GM18861 (cell line): ENCODE measurements at regions not wholly inside any gene's neighbourhood (a gene's known extent, or its start where the extent isn't known, plus 50 kb on each side); places are given as distances from the start of the nearest gene placed in this dataset.

Experiments
- ATAC-seq: cut with Tn5 transposase; IDR thresholded peaks from one replicate; pipeline ENCODE4 v1.9.1; 2021; ENCODE audit not compliant: unreplicated experiment

DNA sequence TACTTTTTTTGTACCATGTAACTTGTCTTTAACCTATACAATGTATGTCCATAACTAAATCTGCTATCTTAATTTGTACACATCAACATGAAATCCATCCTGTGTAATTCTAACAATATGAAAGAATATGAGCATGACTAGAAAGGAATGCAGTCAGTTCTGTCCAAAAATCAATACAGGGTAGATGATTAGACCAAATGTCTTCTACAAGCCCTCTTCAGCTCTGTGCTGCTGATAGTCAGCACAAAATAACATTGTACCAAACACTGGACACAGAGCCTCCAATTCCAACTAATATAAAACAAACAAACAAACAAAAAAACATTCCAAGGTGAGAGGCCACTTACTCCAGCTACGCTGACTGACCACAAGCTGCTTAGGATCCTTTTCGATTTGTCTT, 301.4 kb upstream of the IRAK1BP1 start:
- no peak for ATAC-seq

- ATAC-seq = no peak
Measured at GRCh38 chr6:78570044-78570443, 297.3 kb upstream of the IRAK1BP1 start.

DNA sequence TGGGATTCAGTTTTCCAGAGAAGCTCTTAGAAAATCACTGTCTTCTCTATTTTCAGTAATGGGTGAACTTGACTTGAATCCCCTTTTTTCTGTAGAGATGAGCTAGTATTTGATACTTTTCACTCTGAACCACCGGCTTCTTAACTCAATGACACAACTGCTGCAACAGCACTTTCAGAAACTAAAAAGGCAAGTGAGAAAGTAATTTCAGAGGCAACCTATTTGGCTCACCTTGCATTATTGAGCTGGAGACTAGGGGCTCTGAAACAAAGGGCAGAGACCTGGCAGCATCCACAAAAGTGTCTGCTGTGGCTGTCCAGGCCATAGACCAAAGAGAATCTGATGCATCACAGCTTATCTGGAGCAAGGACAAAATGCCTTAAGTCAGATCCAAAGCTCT, 289.8 kb upstream of the IRAK1BP1 start:
- no peak for ATAC-seq

DNA sequence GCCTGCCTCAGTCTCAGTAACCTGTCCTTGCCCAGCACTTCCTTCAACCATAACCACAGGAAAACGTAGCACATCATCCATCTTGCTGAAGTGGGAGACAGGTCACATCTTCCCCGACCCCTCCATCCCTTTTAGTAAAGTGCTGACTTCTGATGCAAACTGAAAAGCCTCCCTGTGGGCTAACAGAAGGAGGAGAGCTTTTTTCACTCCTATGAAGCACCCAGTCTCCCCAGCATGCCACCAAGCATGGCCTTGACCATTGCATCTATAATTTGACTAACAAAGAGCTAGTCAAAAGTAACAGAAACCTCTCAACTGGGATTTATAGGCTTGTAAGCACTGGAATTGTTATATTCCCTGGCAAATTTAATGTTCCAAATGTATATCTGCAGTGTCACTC, 288.9 kb upstream of the IRAK1BP1 start:
- no peak for ATAC-seq

DNA sequence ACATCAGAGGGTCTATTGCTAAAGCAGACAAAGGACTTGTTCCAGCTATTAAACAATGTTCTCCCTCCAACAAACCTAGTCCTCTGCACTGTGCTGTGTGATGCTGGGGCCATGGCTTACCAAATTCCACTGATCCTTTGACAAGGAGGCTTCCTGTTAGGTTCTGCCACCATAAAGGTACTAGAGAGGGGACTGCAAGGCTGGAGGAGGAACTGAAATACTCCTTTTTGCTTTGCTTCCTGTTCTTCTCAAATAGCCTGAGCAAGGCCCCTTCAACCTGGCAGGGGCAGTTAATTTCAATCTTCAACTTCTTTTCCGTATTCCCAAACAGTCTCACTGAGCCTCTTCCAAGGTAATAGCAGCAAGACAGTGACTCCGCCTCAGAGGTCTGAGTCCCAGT, 286.4 kb upstream of the IRAK1BP1 start:
- ATAC-seq = no peak

DNA sequence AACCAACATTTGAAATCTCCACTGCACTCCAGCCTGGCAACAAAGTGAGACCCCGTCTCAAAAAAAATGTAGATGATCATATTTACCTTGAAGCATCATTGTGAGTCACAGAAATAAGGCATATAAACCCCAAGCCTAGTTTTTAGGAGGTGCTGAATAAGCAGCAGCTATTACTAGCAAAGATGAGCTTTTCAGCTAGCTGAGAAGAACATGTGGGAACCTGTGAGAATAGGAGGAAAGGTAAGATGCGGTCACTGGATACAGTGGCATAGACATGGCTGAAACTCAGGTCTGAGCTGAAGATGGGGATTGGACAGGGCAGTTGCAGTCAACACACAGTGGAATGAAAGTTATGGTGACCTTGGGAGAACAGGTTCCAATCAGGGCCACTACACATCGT, 284.3 kb upstream of the IRAK1BP1 start:
- no peak for ATAC-seq

DNA sequence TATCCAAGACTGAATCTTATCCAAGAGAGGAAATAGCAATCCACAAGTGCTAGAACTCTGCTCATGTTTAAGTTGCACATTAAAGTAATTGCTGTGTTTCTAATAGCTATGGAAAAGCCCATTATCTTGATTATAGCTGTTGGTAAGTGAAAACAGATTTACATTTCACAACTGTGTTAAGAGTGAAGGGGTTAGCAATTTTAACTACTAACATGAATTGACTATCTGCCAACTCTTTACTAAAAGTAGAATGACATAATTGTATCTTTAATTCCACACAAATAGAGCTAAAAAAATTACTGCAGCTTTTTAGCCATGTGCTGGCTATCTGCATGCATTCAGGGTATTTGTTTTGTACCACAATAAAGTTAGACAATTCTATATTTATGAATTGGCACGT, 277.9 kb upstream of the IRAK1BP1 start:
- no peak for ATAC-seq

- no peak for ATAC-seq
Measured at GRCh38 chr6:78593898-78594667, 273.3 kb upstream of the IRAK1BP1 start.

DNA sequence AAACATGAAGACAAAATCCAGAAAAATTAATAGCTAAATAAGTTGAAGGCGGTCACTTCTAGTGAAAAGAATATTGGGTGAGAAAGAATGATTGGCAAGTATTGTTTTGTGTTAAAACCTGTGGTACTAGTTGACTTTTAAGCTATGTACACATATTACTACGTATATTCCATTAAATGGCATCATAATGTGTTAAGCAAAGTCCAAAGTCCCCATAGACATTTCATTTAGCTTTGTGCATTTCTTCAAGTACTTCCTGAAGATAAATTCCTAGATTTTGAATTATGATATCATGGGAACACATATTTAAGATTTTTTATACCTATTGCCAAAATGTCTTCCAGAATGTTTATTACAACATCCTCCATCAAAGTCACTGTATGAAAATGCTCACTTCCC, 272.7 kb upstream of the IRAK1BP1 start:
- no peak for ATAC-seq

DNA sequence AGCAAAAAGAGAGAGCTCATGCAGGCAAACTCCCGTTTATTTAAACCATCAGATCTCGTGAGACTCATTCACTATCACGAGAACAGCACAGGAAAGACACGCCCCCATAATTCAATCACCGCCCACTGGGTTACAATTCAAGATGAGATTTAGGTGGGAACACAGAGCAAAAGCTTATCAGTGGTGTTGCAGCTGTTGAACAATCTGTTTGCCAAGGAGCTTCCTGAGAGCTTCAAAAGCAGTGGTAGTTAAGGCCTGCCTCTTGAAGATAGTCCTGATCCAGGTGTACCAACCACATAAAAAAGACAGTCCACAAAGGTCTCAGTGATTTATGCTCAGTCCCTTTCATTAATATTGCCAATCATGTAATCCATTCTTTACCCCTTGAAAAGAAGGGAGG, 269.4 kb upstream of the IRAK1BP1 start:
- ATAC-seq = no peak

GRCh38 chr6:78598966-78599365, 268.4 kb upstream of the IRAK1BP1 start:
- ATAC-seq = no peak

- ATAC-seq = no peak
Measured at GRCh38 chr6:78599526-78599925, 267.8 kb upstream of the IRAK1BP1 start.

- no peak for ATAC-seq
Measured at GRCh38 chr6:78605909-78606446, 261.4 kb upstream of the IRAK1BP1 start.

GRCh38 chr6:78607189-78607588, 260.2 kb upstream of the IRAK1BP1 start:
- ATAC-seq = no peak

DNA sequence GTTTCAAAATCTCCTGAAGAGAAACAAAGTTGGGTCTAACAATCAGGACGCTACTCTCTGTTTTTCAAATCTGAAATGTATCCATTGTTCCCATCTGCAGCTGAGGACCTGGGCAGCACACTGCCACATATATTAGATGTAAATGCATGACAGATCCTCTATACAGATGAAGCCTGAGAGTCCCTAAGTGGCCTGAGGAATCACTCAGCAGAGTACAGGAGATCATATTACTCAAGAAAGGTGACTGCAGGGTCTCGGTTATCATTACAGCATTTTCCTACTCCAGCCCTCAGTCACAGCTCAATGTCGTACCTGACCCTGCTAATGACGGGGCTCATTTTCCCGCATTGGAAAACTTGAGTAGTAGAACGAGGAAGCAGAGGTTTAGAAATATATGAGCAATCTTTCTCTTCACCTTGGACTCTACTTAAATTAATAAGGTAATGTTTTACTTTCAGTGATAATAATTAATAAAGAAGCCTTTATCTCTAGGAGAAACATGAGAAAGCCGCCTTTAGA, 256.2 kb upstream of the IRAK1BP1 start:
- no peak for ATAC-seq

- ATAC-seq = no peak
Measured at GRCh38 chr6:78611886-78612480, 255.4 kb upstream of the IRAK1BP1 start.

- ATAC-seq = peak; percentile 38
Measured at GRCh38 chr6:78614961-78615360, 252.4 kb upstream of the IRAK1BP1 start.

DNA sequence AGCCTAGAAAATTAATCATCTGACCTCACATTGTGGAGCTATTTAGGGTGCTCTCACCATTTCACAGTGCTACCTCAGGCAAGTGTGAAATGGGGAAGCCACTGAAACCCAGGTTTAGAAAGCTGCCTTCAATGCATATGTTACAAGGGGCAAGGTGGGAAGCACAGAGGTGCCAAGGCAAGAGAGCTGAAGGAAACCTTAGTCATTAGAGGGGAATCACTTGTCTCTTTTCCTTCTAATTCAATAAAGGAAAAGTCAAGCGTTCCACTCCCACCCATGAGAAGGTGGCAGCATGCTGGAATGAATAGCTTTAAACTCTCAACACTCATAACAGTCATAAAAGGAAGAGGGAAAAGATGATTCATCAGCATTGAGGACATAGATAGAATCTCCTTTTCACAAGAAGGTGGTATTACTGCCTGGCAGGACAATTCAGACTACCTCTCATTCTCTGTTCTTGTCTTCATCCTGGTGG, 251.9 kb upstream of the IRAK1BP1 start:
- ATAC-seq = peak; percentile 50

DNA sequence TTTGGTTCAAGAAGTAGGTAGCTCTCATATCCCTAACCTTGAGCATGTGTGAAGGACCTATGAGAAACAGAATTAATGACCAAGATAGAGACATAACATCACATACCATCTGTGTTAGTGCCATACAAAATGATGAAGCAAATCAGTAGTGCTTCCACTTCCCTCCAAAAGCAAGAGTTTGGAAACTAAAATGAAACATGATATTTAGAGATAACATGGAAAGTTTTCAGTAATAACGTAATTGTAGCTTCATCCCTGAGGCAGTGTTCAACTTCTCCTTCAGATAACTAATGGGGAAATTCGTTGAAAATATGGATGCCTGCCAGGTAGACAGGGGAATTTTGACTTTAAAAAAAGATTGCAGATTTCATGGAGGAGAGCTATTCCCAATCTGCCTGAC, 248.4 kb upstream of the IRAK1BP1 start:
- no peak for ATAC-seq

DNA sequence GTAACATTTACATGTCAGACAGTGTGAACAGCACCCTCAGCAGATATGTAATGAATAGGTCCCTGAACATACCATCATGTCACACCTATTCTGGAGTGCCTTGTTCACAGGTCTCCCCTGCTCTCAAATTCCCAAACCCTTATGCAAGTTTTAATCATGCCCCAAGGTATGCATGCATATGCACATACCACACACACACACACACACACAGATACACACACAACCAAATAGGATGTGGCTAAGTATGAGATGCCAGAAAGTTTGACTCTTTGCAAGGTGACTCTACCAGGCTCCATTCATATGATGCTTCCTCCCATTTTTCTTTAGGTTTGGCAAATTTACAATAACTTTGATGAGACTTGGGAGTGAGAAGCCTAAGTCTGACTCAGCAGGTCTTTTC, 243.8 kb upstream of the IRAK1BP1 start:
- ATAC-seq = no peak

DNA sequence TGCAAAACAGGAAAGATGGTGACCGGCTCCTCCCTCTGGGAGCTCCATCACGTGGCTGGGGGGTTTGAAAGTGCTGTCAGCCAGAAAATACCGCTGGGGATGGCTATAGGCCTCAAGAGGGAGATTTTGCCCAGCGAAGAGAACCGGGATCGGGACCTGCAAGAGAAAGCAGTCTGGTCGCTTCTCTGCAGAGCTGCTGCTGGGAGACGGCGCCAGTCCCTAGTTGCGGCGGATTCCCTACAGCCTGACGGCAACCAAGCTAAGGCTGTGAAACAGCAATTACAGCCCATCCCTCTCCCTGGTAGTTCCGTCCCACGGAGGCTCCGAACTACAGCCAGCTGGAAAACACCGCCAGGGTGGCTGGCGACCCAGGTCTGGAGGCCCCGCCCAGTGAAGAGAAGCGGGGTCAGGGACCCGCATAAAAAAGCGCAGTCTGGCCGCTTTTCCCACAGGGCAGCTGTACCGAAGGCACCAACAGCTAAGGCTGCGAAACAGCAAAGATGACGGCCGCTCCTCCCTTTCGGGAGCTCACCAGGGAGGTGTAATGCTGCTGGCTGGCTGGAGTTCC, 238.1 kb upstream of the IRAK1BP1 start:
- ATAC-seq = no peak

DNA sequence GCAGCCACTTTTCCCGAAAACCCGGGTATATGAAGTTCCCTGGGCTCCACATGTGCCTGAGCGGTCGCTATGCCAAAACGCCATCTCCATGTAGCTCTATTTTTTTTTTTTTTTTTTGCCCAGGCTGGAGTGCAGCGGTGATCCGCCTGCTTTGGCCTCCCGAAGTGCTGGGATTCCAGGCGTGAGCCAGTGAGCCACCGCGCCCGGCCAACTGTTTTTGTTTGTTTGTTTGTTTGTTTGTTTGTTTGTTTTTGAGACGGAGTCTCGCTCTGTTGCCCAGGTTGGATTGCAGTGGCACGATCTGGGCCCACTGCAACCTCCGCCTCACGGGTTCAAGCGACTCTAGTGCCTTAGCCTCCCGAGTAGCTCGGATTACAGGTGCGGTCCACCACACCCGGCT, 237.5 kb upstream of the IRAK1BP1 start:
- no peak for ATAC-seq
